GM12892 (cell line): ENCODE measurements at regions not wholly inside any gene's neighbourhood (a gene's known extent, or its start where the extent isn't known, plus 50 kb on each side); places are given as distances from the start of the nearest gene placed in this dataset.
"Not testable (repeated sequence)": the region's sequence is repeated elsewhere in the genome, so short reads cannot be mapped to it uniquely, and the experiment has no call there.

Source experiments
- POLR2A ChIP-seq: IDR thresholded peaks from 2 replicates; pipeline ENCODE4 v1.6.1; 2011; ENCODE audit warnings: low read depth, low read length, control low read depth
- POLR2AphosphoS5 ChIP-seq: IDR thresholded peaks from 2 replicates; pipeline ENCODE4 v1.6.1; 2011; ENCODE audit warnings: low read depth, low read length, control low read depth
- TAF1 ChIP-seq: IDR thresholded peaks from 2 replicates; pipeline ENCODE4 v1.6.1; 2011; ENCODE audit warnings: low read depth, mild to moderate bottlenecking, control low read depth, low read length, borderline replicate concordance

- not testable (repeated sequence) for TF ChIP-seq POLR2A, POLR2AphosphoS5, TAF1
These were observed 450.2 kb downstream of the BTG1 start for GRCh38 chr12:91695406-91695805.
